Gastrocnemius medialis (tissue), 4 donors: ENCODE measurements at regions not wholly inside any gene's neighbourhood (a gene's known extent, or its start where the extent isn't known, plus 50 kb on each side); places are given as distances from the start of the nearest gene placed in this dataset.

ENCODE experiments used
- ATAC-seq, 2 donors: fragments of 150-250 bp; one replicate each; pipeline ENCODE4 v1.9.1; 2016
- DNase-seq, 2 donors: peaks; one replicate each; pipeline ENCODE4 v3.0.0-alpha.2; 2019
- H3K27ac ChIP-seq, 4 donors: fragments of 200-600 bp; sonication (generic); 1 replicate in 1 of 4; 2 replicates in 3 of 4; pipeline ENCODE4 v1.5.1; 2016 to 2018; ENCODE audit warnings: mild to moderate bottlenecking in 2 of 4, moderate library complexity in 1 of 4
- H3K27me3 ChIP-seq, 3 donors: fragments of 200-600 bp; sonication (generic) in 2 of 3; 1 replicate in 1 of 3; 2 replicates in 2 of 3; pipeline versions ENCODE4 v1.5.1 to v1.6.0; 2016 to 2019; ENCODE audit warnings: mild to moderate bottlenecking in 1 of 3, moderate library complexity in 1 of 3
- H3K36me3 ChIP-seq, 2 donors: fragments of 200-600 bp; sonication (generic) in 1 of 2; one replicate each; pipeline ENCODE4 v1.5.1; 2017 to 2018
- H3K4me1 ChIP-seq, 2 donors: fragments of 200-600 bp; sonication (generic) in 1 of 2; one replicate each; pipeline ENCODE4 v1.5.1; 2016 to 2017; ENCODE audit warnings: mild to moderate bottlenecking in 2 of 2
- H3K4me3 ChIP-seq, 4 donors: fragments of 200-600 bp; sonication (generic) in 3 of 4; 1 replicate in 1 of 4; 2 replicates in 3 of 4; pipeline ENCODE4 v1.5.1; 2016 to 2019; ENCODE audit warnings: mild to moderate bottlenecking in 2 of 4
- H3K9me3 ChIP-seq, 3 donors: fragments of 200-600 bp; sonication (generic) in 2 of 3; 1 replicate in 1 of 3; 2 replicates in 2 of 3; pipeline ENCODE4 v1.5.1; 2016 to 2019
- POLR2A ChIP-seq, 2 donors: fragments of 450-650 bp; IDR thresholded peaks; one replicate each; pipeline ENCODE4 v1.6.1; 2017; ENCODE audit warnings: antibody characterized with exemption in 2 of 2, mild to moderate bottlenecking in 2 of 2, moderate library complexity in 2 of 2
- in situ Hi-C, 4 donors: fragments of 200-750 bp; cut with MboI; loops; one replicate each; pipeline versions ENCODE4 v1.15.0 to v1.8.0; 2017; ENCODE audit warnings: low sequenced_read_pairs in 4 of 4
- intact Hi-C: fragments of 100-400 bp; cut with DNase I; formaldehyde crosslinking; loops from one replicate; pipeline ENCODE4 v1.15.1; 2023; ENCODE audit warnings: low total_unique reads
- TF ChIP-seq, protein P1 (sequence below), 5 experiments: fragments of 450-650 bp in 3 of 5; fragments of 200-600 bp in 2 of 5; sonication (generic) in 2 of 5; IDR thresholded peaks in 4 of 5; conservative IDR thresholded peaks in 1 of 5; 1 replicate in 4 of 5; 2 replicates in 1 of 5; pipeline ENCODE4 v1.5.1; 2016 to 2019; ENCODE audit warnings: antibody characterized with exemption in 5 of 5, mild to moderate bottlenecking in 3 of 5, moderate library complexity in 3 of 5

DNA sequence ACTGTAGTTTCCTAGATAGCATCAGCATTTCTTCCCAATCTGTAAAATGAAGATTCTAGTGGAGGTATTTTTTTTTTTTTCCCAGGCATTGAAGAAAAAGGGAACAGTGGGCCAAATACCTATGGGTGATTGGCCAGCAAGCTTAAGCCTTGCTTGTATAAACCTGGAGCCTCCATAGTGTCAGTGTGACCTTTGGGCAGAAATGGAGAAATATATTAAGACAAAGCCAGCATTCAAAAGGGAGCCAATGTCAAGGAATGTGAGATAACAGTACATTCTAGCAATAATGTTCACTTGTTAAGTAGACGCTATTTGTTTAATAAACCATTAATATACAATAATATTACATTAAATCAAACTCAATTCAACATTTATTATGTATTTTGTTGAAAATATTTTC is 275.4 kb downstream of the FOXA2 start:
- TF ChIP-seq, protein P1, sequence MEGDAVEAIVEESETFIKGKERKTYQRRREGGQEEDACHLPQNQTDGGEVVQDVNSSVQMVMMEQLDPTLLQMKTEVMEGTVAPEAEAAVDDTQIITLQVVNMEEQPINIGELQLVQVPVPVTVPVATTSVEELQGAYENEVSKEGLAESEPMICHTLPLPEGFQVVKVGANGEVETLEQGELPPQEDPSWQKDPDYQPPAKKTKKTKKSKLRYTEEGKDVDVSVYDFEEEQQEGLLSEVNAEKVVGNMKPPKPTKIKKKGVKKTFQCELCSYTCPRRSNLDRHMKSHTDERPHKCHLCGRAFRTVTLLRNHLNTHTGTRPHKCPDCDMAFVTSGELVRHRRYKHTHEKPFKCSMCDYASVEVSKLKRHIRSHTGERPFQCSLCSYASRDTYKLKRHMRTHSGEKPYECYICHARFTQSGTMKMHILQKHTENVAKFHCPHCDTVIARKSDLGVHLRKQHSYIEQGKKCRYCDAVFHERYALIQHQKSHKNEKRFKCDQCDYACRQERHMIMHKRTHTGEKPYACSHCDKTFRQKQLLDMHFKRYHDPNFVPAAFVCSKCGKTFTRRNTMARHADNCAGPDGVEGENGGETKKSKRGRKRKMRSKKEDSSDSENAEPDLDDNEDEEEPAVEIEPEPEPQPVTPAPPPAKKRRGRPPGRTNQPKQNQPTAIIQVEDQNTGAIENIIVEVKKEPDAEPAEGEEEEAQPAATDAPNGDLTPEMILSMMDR (IDR thresholded peaks at IDR 0.05 in 4 of 5, conservative IDR thresholded peaks at IDR 0.05 in 1 of 5): no peak
- no peak for TF ChIP-seq POLR2A (IDR thresholded peaks at IDR 0.05)
- Histone ChIP-seq H3K9me3 (no peaks in the 10 kb centered on the region), H3K4me3 (no peak overlapping the region), H3K36me3 (no peaks in the 10 kb centered on the region), H3K27ac (no peak overlapping the region), H3K4me1 (no peaks in the 10 kb centered on the region), H3K27me3 (no peaks in the 10 kb centered on the region)
- intact Hi-C loops: no loop called here
- ATAC-seq (no peak), DNase-seq (no peak)
- in situ Hi-C loops: loop anchor here in 2 of 4 donors (10.0 to 25.0 kb wide), 3 partner anchors 54 to 678 kb away; partner anchors contain the start of gene PAX1 (in 2 of the 2)

GRCh38 chr20:22307409-22307808 is 277.0 kb downstream of the FOXA2 start:
- Histone ChIP-seq H3K4me3 (no peak overlapping the region), H3K4me1 (no peaks in the 10 kb centered on the region), H3K36me3 (no peaks in the 10 kb centered on the region), H3K27ac (no peak overlapping the region), H3K27me3 (no peaks in the 10 kb centered on the region), H3K9me3 (no peaks in the 10 kb centered on the region)
- TF ChIP-seq, protein P1 (IDR thresholded peaks at IDR 0.05 in 4 of 5, conservative IDR thresholded peaks at IDR 0.05 in 1 of 5): no peak
- TF ChIP-seq POLR2A (IDR thresholded peaks at IDR 0.05): no peak
- intact Hi-C loops: no loop called here
- DNase-seq: no peak
- no peak for ATAC-seq
- in situ Hi-C loops: loop anchor here in 2 of 4 donors (10.0 to 25.0 kb wide), 3 partner anchors 53 to 680 kb away; partner anchors contain the start of gene PAX1 (in 2 of the 2)

DNA sequence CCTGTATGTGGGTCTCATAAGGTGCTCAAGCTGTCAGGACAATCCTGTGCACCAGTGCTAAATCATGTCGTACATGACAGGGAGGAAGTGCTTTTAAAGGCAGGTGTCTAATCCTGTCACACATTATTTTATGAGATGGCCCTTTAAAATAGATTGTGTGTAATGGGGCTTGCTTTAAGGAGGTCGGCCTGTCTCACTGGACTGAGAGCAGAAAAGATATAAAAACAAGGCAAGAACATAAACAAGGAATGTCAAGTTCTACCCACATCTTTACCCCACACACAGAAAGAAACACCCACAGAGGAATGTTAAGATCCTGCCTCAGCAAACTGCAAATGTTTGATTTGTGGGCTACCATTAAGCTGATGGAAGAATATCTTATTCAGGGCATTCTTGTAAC is 279.0 kb downstream of the FOXA2 start:
- Histone ChIP-seq H3K27me3 (no peaks in the 10 kb centered on the region), H3K4me3 (no peak overlapping the region), H3K36me3 (no peaks in the 10 kb centered on the region), H3K9me3 (no peaks in the 10 kb centered on the region), H3K27ac (no peak overlapping the region), H3K4me1 (no peaks in the 10 kb centered on the region)
- DNase-seq (no peak), ATAC-seq (no peak)
- intact Hi-C loops (no loop called here), in situ Hi-C loops (loop anchor here in 2 of 4 donors (10.0 to 25.0 kb wide), 3 partner anchors 51 to 682 kb away; partner anchors contain the start of gene PAX1 (in 2 of the 2))
- TF ChIP-seq POLR2A (IDR thresholded peaks at IDR 0.05): no peak
- TF ChIP-seq, protein P1 (IDR thresholded peaks at IDR 0.05 in 4 of 5, conservative IDR thresholded peaks at IDR 0.05 in 1 of 5): no peak

DNA sequence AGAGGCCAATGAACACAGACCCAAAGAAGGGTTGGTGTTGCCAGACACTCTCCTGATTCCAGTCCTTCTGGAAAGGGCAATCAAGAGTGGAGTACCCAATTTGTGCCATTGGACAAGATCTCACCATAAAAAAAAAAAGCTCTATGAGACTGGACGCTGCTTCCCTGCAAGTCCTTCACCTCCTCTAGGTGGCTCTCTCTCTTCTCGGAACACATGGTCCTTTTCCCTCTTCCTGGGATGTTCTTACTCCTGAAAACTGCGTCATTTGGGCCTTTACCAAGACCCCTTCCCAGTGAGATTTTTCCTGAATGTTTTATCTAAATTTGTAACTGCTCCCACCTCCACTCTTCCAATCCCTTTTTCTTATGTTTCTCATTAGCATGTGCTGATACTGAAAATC is 280.8 kb downstream of the FOXA2 start:
- intact Hi-C loops: no loop called here
- Histone ChIP-seq H3K36me3 (no peaks in the 10 kb centered on the region), H3K27ac (no peak overlapping the region), H3K4me3 (no peak overlapping the region), H3K27me3 (no peaks in the 10 kb centered on the region), H3K4me1 (no peaks in the 10 kb centered on the region), H3K9me3 (no peaks in the 10 kb centered on the region)
- in situ Hi-C loops: loop anchor here in 2 of 4 donors (10.0 to 25.0 kb wide), 3 partner anchors 49 to 684 kb away; partner anchors contain the start of gene PAX1 (in 2 of the 2)
- DNase-seq (no peak), ATAC-seq (no peak)
- no peak for TF ChIP-seq POLR2A (IDR thresholded peaks at IDR 0.05)
- TF ChIP-seq, protein P1 (IDR thresholded peaks at IDR 0.05 in 4 of 5, conservative IDR thresholded peaks at IDR 0.05 in 1 of 5): no peak

- no peak for ATAC-seq
- TF ChIP-seq, protein P1 (IDR thresholded peaks at IDR 0.05 in 4 of 5, conservative IDR thresholded peaks at IDR 0.05 in 1 of 5): no peak
- no peak for TF ChIP-seq POLR2A (IDR thresholded peaks at IDR 0.05)
- intact Hi-C loops: no loop called here
Observed at GRCh38 chr20:22302039-22302438, 282.3 kb downstream of the FOXA2 start.

More at GRCh38 chr20:22302039-22302438, 282.3 kb downstream of the FOXA2 start:
- Histone ChIP-seq H3K9me3 (no peaks in the 10 kb centered on the region), H3K4me1 (no peaks in the 10 kb centered on the region), H3K27me3 (no peaks in the 10 kb centered on the region), H3K36me3 (no peaks in the 10 kb centered on the region), H3K4me3 (no peak overlapping the region), H3K27ac (no peak overlapping the region)
- in situ Hi-C loops: loop anchor here in 2 of 4 donors (10.0 to 25.0 kb wide), 3 partner anchors 47 to 685 kb away; partner anchors contain the start of gene PAX1 (in 2 of the 2)
- DNase-seq: no peak
